Endodermal cell (in vitro differentiated cells): ENCODE measurements at regions not wholly inside any gene's neighbourhood (a gene's known extent, or its start where the extent isn't known, plus 50 kb on each side); places are given as distances from the start of the nearest gene placed in this dataset.

ENCODE experiments used
- DNase-seq: peaks from one replicate; pipeline ENCODE4 v3.0.0-alpha.2; 2017
- H3K27ac ChIP-seq: 2 replicates; pipeline ENCODE4 v1.5.1; 2013; ENCODE audit warnings: mild to moderate bottlenecking, low read depth, low read length, moderate library complexity
- H3K27me3 ChIP-seq: 2 replicates; pipeline ENCODE4 v1.6.1; 2013; ENCODE audit warnings: mild to moderate bottlenecking, low read length, moderate library complexity; ENCODE audit not compliant: insufficient read depth, control insufficient read depth, poor library complexity, severe bottlenecking
- H3K36me3 ChIP-seq: 2 replicates; pipeline ENCODE4 v1.7.0; 2013; ENCODE audit warnings: mild to moderate bottlenecking, low read length, moderate library complexity; ENCODE audit not compliant: control insufficient read depth, insufficient read depth
- H3K4me1 ChIP-seq: one replicate; pipeline ENCODE4 v1.7.0; 2013; ENCODE audit warnings: low read length; ENCODE audit not compliant: control insufficient read depth, insufficient read depth
- H3K4me3 ChIP-seq: 2 replicates; pipeline ENCODE4 v1.5.1; 2013; ENCODE audit warnings: mild to moderate bottlenecking, low read length, moderate library complexity
- H3K9ac ChIP-seq: 2 replicates; pipeline ENCODE4 v1.6.1; 2013; ENCODE audit warnings: mild to moderate bottlenecking, low read length, moderate library complexity; ENCODE audit not compliant: poor library complexity, severe bottlenecking; ENCODE audit errors: extremely low read depth
- H3K9me3 ChIP-seq: 2 replicates; pipeline ENCODE4 v1.6.1; 2013; ENCODE audit warnings: mild to moderate bottlenecking, low read length, moderate library complexity; ENCODE audit not compliant: control insufficient read depth
- H3K27ac Mint-ChIP-seq: 2 replicates; pipeline ENCODE4 v1.8.0; 2020; ENCODE audit warnings: mixed read lengths
- H3K27me3 Mint-ChIP-seq: 2 replicates; pipeline ENCODE4 v1.8.0; 2021; ENCODE audit warnings: mild to moderate bottlenecking, mixed read lengths; ENCODE audit not compliant: insufficient read depth
- H3K36me3 Mint-ChIP-seq: 2 replicates; pipeline ENCODE4 v1.8.0; 2020; ENCODE audit warnings: low read depth, mixed read lengths
- H3K4me1 Mint-ChIP-seq: 2 replicates; pipeline ENCODE4 v1.8.0; 2020; ENCODE audit warnings: mixed read lengths
- H3K4me3 Mint-ChIP-seq: 2 replicates; pipeline ENCODE4 v1.8.0; 2020; ENCODE audit warnings: mild to moderate bottlenecking, moderate library complexity, mixed read lengths
- H3K9me3 Mint-ChIP-seq: 2 replicates; pipeline ENCODE4 v1.8.0; 2020; ENCODE audit warnings: mild to moderate bottlenecking, mixed read lengths
- WGBS, 2 experiments: methylation state at CpG; one replicate each; pipeline versions ENCODE4 v1.1.5 to v1.1.7; 2013; ENCODE audit warnings: missing lambda C conversion rate in 2 of 2, mixed read lengths in 1 of 2; ENCODE audit not compliant: insufficient coverage in 1 of 2, insufficient read length in 1 of 2; 5-methylcytosine and 5-hydroxymethylcytosine counted together
- TF ChIP-seq, protein P1 (sequence below): fragments of 200-600 bp; sonication (generic); conservative IDR thresholded peaks from 2 replicates; pipeline ENCODE4 v1.5.0; 2021; ENCODE audit warnings: antibody characterized with exemption, mild to moderate bottlenecking

DNA sequence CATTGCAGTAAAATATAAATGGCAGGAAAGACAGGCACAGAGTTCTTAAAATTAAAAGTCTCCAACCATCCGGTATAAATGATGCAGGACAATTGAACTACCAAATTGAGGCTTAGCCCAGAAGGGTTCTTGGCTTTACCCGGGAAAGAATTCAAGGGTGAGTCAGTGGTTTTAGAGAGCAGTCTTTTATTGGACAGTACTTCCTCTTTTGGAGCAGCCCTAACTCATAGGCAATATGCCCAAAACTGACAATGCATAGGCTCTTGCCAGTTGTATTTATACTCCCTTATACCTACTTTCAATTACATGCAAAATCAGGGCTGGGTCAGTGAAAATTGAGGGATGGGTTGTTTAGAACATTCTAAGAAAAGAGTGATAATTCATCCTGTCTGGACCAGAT lies 1628.9 kb upstream of the PRMT6 start:
- no peak for DNase-seq
- Histone ChIP-seq H3K27me3 (no peaks in the 10 kb centered on the region), H3K9ac (no peak overlapping the region), H3K4me3 (no peak overlapping the region), H3K27ac (no peak overlapping the region), H3K36me3 (no peaks in the 10 kb centered on the region), H3K9me3 (no peaks in the 10 kb centered on the region), H3K4me1 (no peaks in the 10 kb centered on the region)
- Mint-ChIP-seq H3K27ac (no peak overlapping the region), H3K4me3 (no peak overlapping the region), H3K27me3 (no peaks in the 10 kb centered on the region), H3K36me3 (no peaks in the 10 kb centered on the region), H3K9me3 (no peaks in the 10 kb centered on the region), H3K4me1 (no peaks in the 10 kb centered on the region)
- TF ChIP-seq, protein P1, sequence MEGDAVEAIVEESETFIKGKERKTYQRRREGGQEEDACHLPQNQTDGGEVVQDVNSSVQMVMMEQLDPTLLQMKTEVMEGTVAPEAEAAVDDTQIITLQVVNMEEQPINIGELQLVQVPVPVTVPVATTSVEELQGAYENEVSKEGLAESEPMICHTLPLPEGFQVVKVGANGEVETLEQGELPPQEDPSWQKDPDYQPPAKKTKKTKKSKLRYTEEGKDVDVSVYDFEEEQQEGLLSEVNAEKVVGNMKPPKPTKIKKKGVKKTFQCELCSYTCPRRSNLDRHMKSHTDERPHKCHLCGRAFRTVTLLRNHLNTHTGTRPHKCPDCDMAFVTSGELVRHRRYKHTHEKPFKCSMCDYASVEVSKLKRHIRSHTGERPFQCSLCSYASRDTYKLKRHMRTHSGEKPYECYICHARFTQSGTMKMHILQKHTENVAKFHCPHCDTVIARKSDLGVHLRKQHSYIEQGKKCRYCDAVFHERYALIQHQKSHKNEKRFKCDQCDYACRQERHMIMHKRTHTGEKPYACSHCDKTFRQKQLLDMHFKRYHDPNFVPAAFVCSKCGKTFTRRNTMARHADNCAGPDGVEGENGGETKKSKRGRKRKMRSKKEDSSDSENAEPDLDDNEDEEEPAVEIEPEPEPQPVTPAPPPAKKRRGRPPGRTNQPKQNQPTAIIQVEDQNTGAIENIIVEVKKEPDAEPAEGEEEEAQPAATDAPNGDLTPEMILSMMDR = no peak
- WGBS, 2 experiments = 46 to 50% methylated on average over 2 of the region's 2 CpGs

DNA sequence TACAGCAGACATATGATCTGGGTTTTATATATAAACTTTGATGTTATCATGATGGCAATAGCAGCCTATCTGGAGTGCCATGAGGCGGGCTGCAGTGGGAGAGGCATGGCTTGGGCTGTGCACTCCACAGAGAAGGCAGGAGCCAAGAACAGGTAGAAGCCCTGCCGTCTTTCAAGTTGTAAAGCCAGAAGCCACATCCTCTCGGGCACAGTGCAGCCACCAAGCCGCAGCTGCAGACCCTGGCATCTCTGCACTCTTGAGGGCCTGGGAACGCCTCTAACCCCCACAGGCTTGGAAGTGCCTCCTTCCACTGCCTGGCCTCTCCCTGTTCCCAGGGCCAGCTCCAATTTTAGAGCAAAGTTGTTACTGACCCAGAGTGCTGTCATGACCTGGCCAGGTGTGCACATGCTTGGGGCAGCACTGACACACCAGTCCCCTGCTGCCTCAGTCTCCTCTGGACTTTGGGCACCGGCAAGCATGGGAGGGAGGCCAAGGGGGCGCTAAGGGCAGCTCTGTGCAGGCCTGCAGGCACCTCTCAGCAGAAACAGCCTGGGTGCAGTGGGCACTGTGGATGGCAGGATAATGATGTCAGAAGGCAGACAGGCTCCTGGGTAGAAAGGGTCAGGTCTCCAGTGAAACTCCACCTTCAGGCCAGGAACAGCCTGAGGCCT lies 1619.8 kb upstream of the PRMT6 start:
- H3K36me3 Mint-ChIP-seq = no peaks in the 10 kb centered on the region

DNA sequence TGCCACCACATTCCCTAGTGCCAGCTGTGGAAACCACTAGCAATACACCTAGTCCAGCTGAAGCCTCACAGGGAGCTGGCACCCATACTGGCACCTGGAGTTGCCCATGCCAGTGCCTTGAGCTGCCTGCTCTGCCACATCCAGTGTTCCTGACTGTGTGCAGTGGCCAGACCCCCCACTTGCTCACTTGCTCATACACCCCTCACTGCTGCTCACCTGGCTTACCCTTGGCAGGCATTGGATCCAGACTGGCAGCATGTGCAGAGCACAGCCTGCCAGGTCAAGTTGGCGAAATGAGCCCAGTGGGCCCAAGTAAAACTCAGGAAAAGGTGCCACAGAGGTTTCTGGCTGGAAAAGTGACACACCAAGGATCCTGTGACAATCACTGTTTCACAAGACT lies 1618.6 kb upstream of the PRMT6 start:
- Mint-ChIP-seq H3K27ac (no peak overlapping the region), H3K4me1 (no peaks in the 10 kb centered on the region), H3K9me3 (no peaks in the 10 kb centered on the region), H3K36me3 (no peaks in the 10 kb centered on the region), H3K4me3 (no peak overlapping the region), H3K27me3 (no peaks in the 10 kb centered on the region)
- DNase-seq = no peak
- H3K27ac ChIP-seq = no peak overlapping the region
- H3K9me3 ChIP-seq = no peaks in the 10 kb centered on the region
- TF ChIP-seq, protein P1 = no peak
- no peaks in the 10 kb centered on the region for H3K4me1 ChIP-seq
- WGBS, 2 experiments = 92 to 100% methylated on average over 1 of the region's 1 CpG
- H3K9ac ChIP-seq = no peak overlapping the region
- no peaks in the 10 kb centered on the region for H3K27me3 ChIP-seq
- H3K36me3 ChIP-seq = no peaks in the 10 kb centered on the region
- no peak overlapping the region for H3K4me3 ChIP-seq

More for the DNA sequence above, 1619.8 kb upstream of the PRMT6 start:
- no peak for DNase-seq
- no peak overlapping the region for H3K27ac ChIP-seq
- no peak overlapping the region for H3K9ac ChIP-seq
- no peak overlapping the region for H3K4me3 ChIP-seq
- H3K36me3 ChIP-seq = no peaks in the 10 kb centered on the region
- H3K27me3 ChIP-seq = no peaks in the 10 kb centered on the region
- Mint-ChIP-seq H3K27me3 (no peaks in the 10 kb centered on the region), H3K4me3 (no peak overlapping the region), H3K9me3 (no peaks in the 10 kb centered on the region), H3K27ac (no peak overlapping the region), H3K4me1 (no peaks in the 10 kb centered on the region)
- no peaks in the 10 kb centered on the region for H3K9me3 ChIP-seq
- no peaks in the 10 kb centered on the region for H3K4me1 ChIP-seq
- WGBS, 2 experiments = 90% methylated on average over 4 to 7 of the region's 7 CpGs
- TF ChIP-seq, protein P1 = no peak
